GM19463 (cell line): ENCODE measurements at regions not wholly inside any gene's neighbourhood (a gene's known extent, or its start where the extent isn't known, plus 50 kb on each side); places are given as distances from the start of the nearest gene placed in this dataset.
"Not testable (repeated sequence)": the region's sequence is repeated elsewhere in the genome, so short reads cannot be mapped to it uniquely, and the experiment has no call there.

ENCODE experiments used
- ATAC-seq: cut with Tn5 transposase; IDR thresholded peaks from one replicate; pipeline ENCODE4 v1.9.1; 2021; ENCODE audit warnings: mild to moderate bottlenecking, moderate library complexity; ENCODE audit not compliant: unreplicated experiment

DNA sequence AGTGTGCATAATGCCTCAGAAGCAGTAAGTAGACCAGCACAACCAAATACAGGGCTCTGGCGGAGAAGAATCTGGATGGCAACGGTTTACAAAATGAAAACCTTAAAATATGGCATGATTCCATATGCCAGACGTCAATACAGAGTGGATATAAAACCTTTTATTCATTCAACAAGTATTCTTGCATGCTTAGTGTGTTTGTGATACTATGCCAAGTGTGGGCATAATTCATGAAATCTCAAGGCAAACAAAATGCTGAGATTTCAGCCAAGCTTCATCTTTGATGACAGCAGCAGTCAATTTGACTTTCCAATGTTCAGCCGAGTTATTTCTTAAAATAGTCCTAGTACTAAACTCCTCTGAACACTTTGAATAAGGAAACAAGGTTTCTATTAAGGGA, 119.4 kb downstream of the CD24 start:
- no peak for ATAC-seq

DNA sequence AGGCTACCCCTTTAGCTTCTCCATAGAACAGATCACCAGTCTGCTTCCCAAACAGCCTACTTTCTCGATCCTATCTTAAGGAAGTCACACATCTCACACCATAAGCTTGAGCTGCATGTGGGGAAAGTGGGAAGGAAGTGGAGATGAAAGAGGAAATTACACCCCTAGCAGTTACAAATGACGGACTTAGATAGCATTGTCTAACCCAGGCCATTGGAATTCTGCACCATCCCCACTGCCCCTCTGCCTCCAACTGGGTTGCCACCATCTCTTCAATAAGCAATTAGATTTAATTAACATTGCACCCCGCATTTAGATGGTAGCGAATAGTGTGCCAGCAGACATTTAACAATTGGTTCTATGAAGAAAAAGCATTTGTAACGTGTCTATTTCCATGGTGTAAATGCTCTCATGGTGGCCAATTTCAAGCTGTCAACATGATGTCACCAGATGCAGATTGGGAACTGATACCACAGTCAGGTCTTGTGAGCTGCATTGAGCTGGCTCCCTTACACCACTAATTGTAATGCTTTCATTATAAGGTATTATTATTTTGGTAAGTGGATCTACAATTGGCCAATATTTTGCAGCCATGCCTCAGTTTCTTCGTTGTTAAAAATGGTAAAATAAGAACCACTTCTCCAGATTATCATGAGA, 124.7 kb downstream of the CD24 start:
- ATAC-seq: no peak

DNA sequence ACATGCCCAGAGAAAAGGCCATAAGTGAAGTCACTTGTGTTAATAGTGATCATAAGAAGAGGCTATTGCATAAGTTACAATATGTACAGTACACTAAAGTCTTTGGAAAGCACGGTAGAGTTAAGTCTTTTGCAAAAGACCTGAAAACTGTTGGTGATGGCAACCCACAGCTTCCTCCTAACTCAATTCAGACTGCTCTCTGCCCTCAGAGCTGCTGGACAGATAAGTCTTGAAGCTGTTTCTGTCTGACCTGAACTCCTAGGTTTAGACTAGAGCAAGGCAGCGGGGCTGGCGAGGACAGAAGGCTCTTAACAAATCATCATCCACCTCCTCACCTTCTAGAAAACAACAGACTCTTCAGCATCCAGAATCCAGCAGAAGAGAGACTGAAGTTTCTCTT, 125.4 kb downstream of the CD24 start:
- no peak for ATAC-seq

DNA sequence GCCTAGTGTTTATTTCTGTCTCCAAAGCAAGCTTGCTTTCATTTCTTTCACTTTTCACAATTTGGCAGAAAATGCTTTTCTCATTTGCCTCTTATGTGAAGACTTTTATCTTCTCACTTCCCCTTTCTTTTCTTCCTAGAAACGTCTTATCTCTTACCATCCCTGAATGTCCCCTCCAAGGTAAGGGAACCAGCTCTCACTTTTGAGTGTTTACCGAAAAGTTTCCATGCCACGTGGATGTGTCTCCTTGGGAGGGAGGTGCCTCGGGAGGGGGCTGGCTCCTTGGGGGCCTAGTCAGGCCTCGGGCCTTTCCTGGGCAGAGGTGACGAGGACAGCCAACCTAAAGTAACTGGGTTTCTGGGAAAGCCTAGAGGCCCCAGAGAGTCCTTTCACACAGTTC, 127.4 kb downstream of the CD24 start:
- no peak for ATAC-seq

DNA sequence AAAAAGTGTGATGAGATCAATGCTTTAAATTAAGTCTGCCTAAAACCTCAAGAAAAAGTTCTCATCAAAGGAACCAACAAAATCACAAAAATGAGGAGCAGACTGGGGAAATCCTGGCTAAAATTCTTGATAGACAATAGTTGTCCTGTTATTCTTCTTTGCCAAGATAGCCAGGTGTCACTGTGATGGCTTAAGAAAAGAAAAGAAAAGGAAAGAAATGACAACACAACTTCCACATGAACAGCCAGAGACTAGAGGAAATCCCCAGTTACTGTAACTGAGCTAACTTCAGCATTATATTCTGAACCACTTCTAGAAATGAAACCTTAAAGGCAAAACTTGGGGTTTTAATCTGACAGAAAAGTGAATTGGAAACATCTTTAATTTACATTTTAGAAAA, 129.6 kb downstream of the CD24 start:
- peak; percentile 77 for ATAC-seq

DNA sequence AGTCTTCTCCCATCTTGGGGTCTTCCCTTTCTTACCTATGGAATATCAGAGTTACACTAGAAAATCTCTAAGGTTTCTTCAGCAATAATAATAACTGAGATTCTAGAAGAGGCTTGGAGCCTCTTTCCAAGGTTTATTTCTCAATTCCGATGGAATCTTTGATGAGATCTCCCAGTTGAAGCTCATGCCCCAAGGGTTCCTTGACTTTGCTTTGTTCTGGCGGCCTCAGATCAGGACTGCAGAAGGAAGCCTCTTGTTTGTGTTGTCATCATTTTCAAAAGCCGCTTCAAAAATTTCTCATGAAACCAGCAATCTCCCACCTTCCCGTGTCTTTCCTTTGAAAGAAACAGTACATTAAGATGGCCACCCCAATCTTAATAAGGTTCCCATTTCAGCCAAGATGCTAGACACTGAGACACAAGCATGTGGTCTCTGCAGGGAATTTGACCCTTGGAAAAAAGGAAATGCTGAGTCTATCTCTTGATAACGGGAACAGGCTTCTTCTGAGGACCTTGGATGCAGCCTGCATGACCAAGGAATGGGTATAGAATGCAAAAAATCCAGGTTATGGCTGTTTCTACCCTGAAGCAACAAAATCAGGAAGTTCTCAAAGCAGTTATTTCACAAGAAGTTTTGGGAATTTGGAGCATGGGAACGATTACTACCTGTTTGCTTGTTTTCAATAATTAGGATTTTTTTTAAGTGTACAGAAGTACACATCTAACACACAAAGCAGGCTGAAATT, 141.6 kb downstream of the CD24 start:
- ATAC-seq: no peak

DNA sequence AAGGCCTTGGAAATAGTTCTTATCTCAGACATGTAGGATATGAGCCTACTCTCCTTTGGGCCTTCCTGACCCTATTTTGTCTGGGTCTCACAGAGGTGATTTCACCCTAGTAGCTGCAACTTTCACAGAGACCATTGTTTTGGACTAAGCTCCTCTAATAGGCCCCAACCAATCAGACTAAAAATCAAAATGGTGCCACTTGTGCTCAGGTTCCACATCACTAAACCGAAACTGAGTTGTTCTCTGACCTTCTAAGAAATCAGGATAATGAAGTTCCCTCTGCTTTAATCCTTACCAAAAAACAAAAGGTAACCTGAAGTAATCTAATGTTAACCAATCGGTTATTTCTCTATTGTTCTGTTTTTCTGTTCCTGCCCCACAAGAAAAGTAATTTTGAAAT, 143.6 kb downstream of the CD24 start:
- ATAC-seq: no peak

DNA sequence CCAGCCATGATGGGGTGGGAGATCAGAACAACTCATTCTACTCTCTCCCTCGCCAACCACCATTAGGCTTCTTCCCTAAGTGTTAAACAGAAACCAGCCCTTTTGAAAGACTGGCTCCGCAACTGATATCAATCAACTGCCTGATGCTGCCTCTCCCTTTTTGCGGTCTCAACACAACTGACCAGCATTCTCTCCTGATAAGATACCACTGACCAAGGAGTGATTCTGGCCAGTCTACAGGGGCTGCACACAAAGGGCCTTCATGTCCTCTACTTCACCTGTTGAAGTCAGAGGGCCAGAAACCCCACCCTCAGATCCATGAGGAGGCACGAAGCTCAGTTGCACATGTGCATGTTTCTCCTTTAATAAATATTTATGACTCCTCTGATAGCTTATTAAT, 145.1 kb downstream of the CD24 start:
- ATAC-seq: no peak

DNA sequence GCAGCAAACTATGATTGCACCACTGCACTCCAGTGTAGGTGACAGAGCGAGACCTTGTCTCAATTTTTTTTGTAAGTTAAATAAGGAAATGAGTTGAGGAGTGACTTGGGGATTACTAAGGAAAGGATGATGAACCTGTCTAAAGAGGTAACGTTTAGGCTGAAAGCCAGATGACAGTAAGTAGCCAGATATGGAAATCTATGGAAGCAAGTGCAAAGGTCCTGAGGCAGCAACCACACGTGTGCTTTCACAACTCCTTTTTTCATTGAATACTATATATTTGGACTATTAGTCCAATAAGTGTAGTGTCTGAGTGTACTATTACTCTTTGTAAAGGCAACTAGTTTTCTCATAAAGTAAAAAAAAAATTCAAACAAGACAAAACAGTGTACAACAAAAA, 147.4 kb downstream of the CD24 start:
- ATAC-seq: no peak

DNA sequence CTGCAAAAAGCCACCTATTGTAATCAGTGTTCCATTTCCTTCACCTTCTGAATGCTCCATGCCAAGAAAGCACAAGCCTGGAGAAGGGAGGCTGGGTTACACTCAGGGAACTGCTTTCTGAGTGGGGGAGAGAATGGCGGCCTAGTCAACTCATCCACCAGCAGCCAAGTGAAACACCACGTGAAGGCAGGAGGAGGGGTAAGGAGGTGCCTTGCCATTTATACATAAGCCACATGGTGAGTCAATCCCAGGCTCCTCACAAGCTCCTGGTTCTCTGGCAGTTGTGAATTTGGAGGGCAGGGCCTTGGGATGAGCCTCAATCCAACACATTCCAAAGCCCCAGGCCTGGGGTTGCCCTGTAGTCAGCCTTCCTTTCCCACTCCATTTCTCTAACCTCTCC, 149.4 kb downstream of the CD24 start:
- ATAC-seq: no peak

DNA sequence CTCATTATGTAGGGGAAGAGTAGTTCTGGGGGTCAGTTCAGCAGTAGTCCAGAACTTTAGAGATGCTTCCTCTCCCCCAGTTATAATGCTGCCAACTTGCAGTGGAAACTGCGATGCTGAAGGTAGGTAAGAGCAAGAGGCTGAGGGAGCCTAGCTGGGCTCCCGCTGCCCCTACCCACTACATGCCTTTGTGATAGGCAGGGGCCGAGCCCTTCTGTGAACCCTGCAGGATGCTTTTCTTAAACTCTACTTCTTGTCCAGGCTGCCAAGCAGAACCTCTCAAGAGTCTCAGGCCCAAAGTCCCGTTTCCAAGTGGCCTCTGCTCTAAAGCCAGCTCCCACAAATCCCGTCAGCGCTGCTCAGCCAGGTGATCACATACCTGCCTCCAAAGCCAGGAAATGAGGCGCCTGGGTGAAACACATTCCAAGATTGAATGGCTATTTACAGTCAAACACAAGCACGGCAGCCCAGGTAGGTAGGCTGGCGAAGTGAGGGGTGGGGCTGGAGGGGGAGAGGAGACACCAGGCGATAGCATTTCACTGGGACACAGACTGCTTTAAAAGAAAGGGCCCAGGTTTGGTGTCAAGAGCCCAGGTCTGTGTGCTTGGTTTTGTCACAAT, 150.7 kb downstream of the CD24 start:
- no peak for ATAC-seq

DNA sequence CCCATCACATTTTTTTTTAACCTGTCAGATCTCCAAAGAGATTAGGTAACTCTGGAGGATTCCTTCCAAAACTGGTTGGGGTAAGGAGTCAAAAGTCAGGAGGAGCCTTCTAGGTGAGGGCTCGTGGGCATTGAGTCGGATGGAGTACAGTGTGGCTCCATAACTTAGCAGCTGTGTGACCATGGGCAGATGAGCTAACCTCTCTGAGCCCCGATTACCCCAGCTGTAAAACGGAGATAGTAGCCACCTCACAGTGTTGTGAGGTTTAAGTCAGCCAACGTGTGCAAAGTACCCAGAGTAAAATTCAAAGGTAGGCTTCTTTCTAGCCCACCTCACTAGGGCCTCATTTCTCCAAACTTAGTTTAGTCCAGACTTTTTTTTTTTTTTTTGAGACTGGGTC, 151.5 kb downstream of the CD24 start:
- no peak for ATAC-seq

DNA sequence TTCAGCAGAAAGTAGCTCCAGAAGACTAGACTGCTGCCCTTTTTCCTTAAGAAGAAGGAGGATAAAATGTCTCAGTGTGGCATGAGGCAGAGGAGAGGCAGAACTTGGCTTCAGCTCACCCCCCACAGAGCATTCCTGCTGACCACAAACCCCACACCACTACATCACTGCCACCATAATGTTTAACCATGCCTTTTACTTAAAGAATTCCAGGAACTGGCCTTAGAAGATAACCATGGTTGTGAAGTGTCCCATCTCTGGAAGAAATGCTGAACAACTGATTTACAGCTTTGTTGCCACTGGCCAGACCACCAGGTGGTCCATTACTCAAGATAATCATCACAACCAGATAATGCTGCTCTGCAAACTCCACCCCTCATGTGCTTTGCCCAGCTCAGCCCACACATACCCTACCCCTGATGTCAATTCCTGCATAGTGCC, 154.1 kb downstream of the CD24 start:
- no peak for ATAC-seq

DNA sequence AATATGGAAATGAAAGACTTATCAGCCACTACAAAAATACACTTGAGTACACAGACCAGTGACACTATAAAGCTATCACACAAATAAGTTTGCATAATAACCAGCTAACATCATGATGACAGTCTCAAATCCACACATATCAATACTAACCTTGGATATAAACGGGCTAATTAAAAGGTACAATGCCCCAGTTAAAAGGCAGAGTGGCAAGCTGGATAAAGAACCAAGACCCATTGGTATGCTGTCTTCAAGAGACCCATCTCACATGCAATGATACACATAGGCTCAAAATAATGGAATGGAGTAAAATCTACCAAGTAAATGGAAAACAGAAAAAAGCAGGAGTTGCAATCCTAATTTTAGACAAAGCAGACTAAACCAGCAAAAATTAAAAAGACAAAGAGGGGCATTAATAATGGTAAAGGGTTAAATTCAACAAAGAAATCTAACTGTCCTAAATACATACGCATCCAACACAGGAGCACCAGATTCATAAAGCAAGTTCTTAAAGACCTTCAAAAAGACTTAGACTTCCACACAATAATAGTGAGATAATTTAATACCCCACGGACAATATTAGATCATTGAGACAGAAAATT, 163.3 kb downstream of the CD24 start:
- no peak for ATAC-seq

DNA sequence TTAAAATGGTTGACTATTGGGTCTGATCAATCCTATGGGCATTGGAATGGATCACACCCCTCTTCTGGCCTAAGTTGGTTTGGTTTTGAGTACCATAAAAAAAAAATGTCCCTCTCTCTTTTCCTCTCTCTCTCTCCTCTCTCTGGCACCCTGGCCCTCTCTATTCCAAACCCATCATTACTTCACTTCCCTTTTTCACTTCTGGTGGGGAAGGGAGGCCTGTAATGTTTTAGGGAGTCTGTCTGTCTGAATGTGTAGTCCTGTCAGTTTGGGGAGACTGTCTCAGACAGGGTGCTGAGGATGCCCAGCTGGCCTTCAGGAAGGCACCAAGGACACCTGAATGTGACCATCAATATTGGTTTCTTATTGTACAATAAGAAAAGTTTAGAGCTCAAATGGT, 165.8 kb downstream of the CD24 start:
- ATAC-seq: no peak

DNA sequence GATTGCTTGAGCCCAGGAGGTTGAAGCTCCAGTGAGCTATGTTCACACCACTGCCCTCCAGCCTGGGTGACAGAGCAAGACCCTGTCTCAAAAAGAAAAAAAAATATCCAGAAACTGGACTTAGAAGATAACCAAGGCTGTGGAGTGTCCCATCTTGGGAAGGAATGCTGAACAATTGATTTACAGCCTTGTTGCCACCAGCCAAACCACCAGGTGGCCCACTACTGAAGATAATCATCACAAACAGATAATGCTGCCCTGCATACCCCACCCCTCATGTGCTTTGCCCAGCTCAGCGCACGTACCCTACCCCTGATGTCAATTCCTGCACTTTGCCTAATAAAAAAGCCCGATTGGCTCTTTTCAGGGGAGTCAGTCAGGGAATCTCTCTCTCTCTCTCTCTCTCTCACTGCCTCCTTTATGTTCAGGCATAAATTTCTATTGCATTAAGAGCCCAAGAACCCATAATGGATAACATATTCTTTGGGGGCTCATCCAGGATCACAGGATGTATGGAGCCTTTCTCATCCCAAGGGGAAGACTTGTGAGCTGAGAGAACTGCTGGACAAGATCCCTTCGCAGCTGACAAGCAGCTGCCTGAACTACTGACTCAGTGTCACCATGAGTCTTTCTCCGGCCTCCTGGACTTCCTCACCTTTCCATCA, 166.4 kb downstream of the CD24 start:
- no peak for ATAC-seq

DNA sequence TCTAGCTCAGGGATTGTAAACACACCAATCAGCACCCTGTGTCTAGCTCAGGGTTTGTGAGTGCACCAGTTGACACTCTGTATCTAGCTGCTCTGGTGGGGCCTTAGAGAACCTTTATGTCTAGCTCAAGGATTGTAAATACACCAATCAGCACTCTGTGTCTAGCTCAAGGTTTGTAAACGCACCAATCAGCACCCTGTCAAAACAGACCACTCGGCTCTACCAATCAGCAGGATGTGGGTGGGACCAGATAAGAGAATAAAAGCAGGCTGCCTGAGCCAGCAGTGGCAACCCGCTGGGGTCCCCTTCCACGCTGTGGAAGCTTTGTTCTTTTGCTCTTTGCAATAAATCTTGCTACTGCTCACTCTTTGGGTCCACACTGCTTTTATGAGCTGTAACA, 168.3 kb downstream of the CD24 start:
- ATAC-seq: not testable (repeated sequence)

DNA sequence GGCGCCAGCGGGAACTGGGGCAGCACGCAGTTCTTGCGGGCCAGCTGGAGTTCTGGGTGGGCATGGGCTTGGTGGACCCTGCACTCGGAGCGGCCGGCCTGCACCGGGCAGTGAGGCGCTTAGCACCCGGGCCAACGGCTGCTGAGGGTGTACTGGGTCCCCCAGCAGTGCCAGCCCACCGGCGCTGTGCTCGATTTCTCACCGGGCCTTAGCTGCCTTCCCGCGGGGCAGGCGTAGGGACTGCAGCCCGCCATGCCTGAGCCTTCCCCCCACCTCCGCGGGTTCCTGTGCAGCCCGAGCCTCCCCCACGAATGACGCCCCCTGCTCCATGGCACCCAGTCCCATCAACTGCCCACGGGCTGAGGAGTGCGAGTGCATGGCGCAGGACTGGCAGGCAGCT, 168.8 kb downstream of the CD24 start:
- ATAC-seq: no peak

DNA sequence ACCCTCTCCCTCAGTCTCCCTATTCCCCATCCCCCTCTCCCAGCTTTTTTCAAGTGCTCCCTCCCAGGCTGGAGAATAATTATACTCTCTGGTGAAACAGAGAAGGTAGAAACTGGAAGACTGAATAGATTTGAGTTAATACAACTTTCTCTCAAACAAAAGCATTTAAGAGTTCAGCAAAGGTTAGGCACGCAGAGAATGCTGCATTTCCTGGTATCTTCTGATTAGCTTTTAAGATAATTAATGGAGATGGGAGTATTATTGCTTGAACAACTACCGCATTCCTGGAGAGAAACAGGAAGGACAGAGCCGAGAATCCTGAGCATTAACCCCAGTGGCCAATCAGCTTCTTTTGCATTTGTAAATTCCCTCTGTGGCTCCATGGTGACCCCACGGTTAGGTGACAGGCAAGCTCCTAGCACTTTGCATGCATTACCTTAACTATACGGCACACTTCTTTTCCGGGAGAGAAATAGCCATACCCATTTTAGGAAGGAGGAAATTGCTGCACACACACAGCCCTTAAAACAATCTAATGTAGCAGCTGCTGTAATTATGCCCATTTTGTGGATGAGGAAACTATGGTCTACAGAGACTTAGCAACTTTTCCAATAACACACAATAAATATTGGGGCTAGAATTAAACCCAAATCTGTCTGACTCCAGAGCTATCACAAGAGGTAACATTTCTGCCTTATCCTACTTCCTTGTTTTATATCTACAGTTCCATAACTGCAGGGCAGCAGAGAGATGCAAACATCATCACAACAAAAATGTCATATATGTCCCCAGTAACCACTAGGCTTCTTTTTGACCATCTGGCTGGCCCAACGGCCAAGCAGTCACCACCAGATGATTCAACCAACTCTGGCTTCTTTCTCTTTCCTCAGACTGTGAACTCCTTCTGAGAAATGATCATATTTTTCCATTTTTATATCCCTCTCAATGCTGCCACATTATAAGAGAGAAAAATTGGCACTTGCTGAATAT, 169.9 kb downstream of the CD24 start:
- no peak for ATAC-seq

DNA sequence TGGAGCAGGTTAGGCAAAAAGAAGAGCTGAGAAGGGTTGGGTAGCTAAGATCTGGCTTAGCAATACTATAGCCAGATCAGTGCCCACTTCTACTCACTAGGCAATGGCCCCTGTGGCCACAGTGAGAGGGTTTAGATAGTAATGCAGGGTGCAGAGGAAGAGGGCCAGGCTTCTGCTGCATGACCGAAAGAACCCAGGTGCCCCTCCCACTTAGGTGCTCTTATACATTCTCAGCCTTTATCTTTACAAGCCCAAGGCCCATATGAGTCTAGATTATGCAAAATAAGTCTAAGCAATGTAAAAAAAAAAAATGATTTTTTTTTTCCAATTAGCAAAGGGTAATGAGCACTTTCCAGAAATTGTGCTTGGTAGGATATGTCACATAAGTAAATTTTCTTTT, 171.3 kb downstream of the CD24 start:
- no peak for ATAC-seq
